ENCODE measurements at regions not wholly inside any gene's neighbourhood (a gene's known extent, or its start where the extent isn't known, plus 50 kb on each side); places are given as distances from the start of the nearest gene placed in this dataset.

- DNase-seq (ENCODE audit: low spot score) (no peak), ATAC-seq (peak; percentile 78)
- peaks cover 19% of the 10 kb centered on the region for H3K36me3 Mint-ChIP-seq
- ChIA-PET CTCF (interaction anchor here (0.6 to 1.0 kb wide), 2 partner anchors 15 to 94 kb away, joined by 3 read pairs; no protein-coding TSS in a partner anchor), POLR2A (no interaction called here)
- H3K27me3 Mint-ChIP-seq (ENCODE audit: low read depth) = no peaks in the 10 kb centered on the region
- peaks cover 15% of the 10 kb centered on the region for H3K4me1 Mint-ChIP-seq
- H3K4me3 Mint-ChIP-seq = no peak overlapping the region
- TF ChIP-seq ZNF121 (CRISPR knock-in tag; IDR thresholded peaks at IDR 0.05) (no peak), MAX (CRISPR knock-in tag; IDR thresholded peaks at IDR 0.05) (no peak), SMAD4 (CRISPR knock-in tag; IDR thresholded peaks at IDR 0.05) (no peak), CREM (CRISPR knock-in tag; IDR thresholded peaks at IDR 0.05) (no peak), MYBL2 (CRISPR knock-in tag; IDR thresholded peaks at IDR 0.05) (no peak), TEAD1 (CRISPR knock-in tag; IDR thresholded peaks at IDR 0.05) (no peak), NFYB (CRISPR knock-in tag; conservative IDR thresholded peaks at IDR 0.05; ENCODE audit: low read depth) (no peak), CBFB (CRISPR knock-in tag; IDR thresholded peaks at IDR 0.05; ENCODE audit: low read depth) (no peak), USF2 (CRISPR knock-in tag; IDR thresholded peaks at IDR 0.05) (no peak)
- H3K27ac Mint-ChIP-seq = no peak overlapping the region
- H3K9me3 Mint-ChIP-seq = peaks cover 18% of the 10 kb centered on the region
Observed at GRCh38 chr5:147996379-147996778, 67.4 kb upstream of the SPINK5 start.

GRCh38 chr5:147995846-147996245, 67.9 kb upstream of the SPINK5 start:
- POLR2A ChIA-PET = no interaction called here

More at GRCh38 chr5:147995846-147996245, 67.9 kb upstream of the SPINK5 start:
- Mint-ChIP-seq H3K36me3 (peaks cover 15% of the 10 kb centered on the region), H3K27ac (no peak overlapping the region), H3K27me3 (ENCODE audit: low read depth) (no peaks in the 10 kb centered on the region), H3K4me3 (no peak overlapping the region), H3K9me3 (peaks cover 13% of the 10 kb centered on the region), H3K4me1 (peaks cover 15% of the 10 kb centered on the region)
- CTCF ChIA-PET = interaction anchor here (1.0 kb wide), 1 partner anchor 15 kb away, joined by 3 read pairs; no protein-coding TSS in a partner anchor
- ATAC-seq (no peak), DNase-seq (ENCODE audit: low spot score) (no peak)
- TF ChIP-seq CREM (CRISPR knock-in tag; IDR thresholded peaks at IDR 0.05) (no peak), TEAD4 (CRISPR knock-in tag; IDR thresholded peaks at IDR 0.05) (no peak), GRHL2 (CRISPR knock-in tag; IDR thresholded peaks at IDR 0.05; ENCODE audit: insufficient replicate concordance, severe bottlenecking) (no peak), ELF4 (CRISPR knock-in tag; IDR thresholded peaks at IDR 0.05; ENCODE audit: low read depth) (no peak), HMGA2 (CRISPR knock-in tag; IDR thresholded peaks at IDR 0.05) (no peak), ARID4B (CRISPR knock-in tag; IDR thresholded peaks at IDR 0.05; ENCODE audit: borderline replicate concordance) (no peak), ZNF121 (CRISPR knock-in tag; IDR thresholded peaks at IDR 0.05) (no peak), ZBTB21 (CRISPR knock-in tag; IDR thresholded peaks at IDR 0.05; ENCODE audit: borderline replicate concordance) (no peak), RORB (CRISPR knock-in tag; IDR thresholded peaks at IDR 0.05) (no peak), EMX1 (CRISPR knock-in tag; IDR thresholded peaks at IDR 0.05) (no peak), SOX15 (CRISPR knock-in tag; IDR thresholded peaks at IDR 0.05) (no peak), FOXP1 (CRISPR knock-in tag; IDR thresholded peaks at IDR 0.05; ENCODE audit: borderline replicate concordance) (no peak), FOXJ3 (CRISPR knock-in tag; IDR thresholded peaks at IDR 0.05; ENCODE audit: borderline replicate concordance) (no peak), SP1 (CRISPR knock-in tag; conservative IDR thresholded peaks at IDR 0.05) (no peak), ZNF416 (CRISPR knock-in tag; IDR thresholded peaks at IDR 0.05) (no peak)
- TF ChIP-seq, protein P1, sequence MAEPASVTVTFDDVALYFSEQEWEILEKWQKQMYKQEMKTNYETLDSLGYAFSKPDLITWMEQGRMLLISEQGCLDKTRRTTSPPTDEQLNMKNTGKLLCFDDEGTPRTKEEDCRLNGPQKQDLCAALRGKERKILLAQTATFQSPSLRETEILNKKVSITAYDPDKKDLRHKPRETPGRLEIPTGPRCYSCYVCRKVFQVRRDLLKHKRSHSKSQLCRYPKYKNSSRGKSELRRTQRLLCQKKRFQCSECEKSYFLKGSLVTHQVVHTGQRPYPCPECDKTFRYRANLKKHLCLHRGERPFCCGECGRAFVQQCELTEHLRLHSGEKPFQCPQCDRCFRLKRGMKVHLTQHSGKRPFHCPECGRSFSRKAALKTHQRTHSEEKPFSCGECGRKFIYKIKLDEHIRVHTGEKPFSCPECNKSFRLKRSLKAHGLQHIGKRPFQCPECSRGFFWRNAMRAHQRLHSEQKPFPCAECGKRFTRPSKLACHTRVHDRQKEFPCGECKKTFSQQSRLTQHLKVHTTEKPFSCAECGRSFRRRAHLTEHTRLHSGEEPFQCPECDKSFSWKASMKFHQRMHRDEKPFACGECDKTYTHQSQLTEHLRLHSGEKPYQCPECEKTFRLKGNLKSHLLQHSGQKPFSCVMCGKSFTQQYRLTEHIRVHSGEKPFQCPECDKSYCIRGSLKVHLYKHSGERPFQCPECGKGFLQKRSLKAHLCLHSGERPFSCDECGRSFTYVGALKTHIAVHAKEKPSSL (CRISPR knock-in tag; conservative IDR thresholded peaks at IDR 0.05) = no peak
- TF ChIP-seq, protein P2, sequence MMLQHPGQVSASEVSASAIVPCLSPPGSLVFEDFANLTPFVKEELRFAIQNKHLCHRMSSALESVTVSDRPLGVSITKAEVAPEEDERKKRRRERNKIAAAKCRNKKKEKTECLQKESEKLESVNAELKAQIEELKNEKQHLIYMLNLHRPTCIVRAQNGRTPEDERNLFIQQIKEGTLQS (CRISPR knock-in tag; conservative IDR thresholded peaks at IDR 0.05) = no peak

All from WTC11 (cell line).